Karpas-422 (cell line): ENCODE measurements at regions not wholly inside any gene's neighbourhood (a gene's known extent, or its start where the extent isn't known, plus 50 kb on each side); places are given as distances from the start of the nearest gene placed in this dataset.

Experiments
- DNase-seq: peaks from one replicate; pipeline ENCODE4 v3.0.0-alpha.2; 2015
- H2AFZ ChIP-seq: fragments of 200-600 bp; sonication (generic); 2 replicates; pipeline ENCODE4 v1.6.1; 2014; ENCODE audit warnings: antibody characterized with exemption, low read length, mixed read lengths
- H3K27ac ChIP-seq: fragments of 200-600 bp; sonication (generic); 2 replicates; pipeline ENCODE4 v1.5.1; 2014; ENCODE audit warnings: mild to moderate bottlenecking, low read length, moderate library complexity
- H3K27me3 ChIP-seq: fragments of 200-600 bp; sonication (generic); 2 replicates; pipeline ENCODE4 v1.6.1; 2014; ENCODE audit warnings: low read length, mixed read lengths
- H3K36me3 ChIP-seq: fragments of 200-600 bp; sonication (generic); 2 replicates; pipeline ENCODE4 v1.6.1; 2014; ENCODE audit warnings: low read length, mixed read lengths; ENCODE audit not compliant: insufficient read depth
- H3K4me1 ChIP-seq: fragments of 200-600 bp; sonication (generic); 2 replicates; pipeline ENCODE4 v1.6.1; 2014; ENCODE audit warnings: mild to moderate bottlenecking, low read length, mixed read lengths
- H3K4me2 ChIP-seq: fragments of 200-600 bp; sonication (generic); 2 replicates; pipeline ENCODE4 v1.6.1; 2014; ENCODE audit warnings: low read length, low read depth, mild to moderate bottlenecking; ENCODE audit not compliant: poor library complexity, severe bottlenecking
- H3K4me3 ChIP-seq: fragments of 200-600 bp; sonication (generic); 2 replicates; pipeline ENCODE4 v1.5.1; 2014; ENCODE audit warnings: mild to moderate bottlenecking, antibody characterized with exemption, low read length, mixed read lengths
- H3K79me2 ChIP-seq: fragments of 200-600 bp; sonication (generic); 2 replicates; pipeline ENCODE4 v1.6.1; 2014; ENCODE audit warnings: mild to moderate bottlenecking, low read length, mixed read lengths
- H3K9ac ChIP-seq: fragments of 200-600 bp; sonication (generic); 2 replicates; pipeline ENCODE4 v1.6.0; 2014; ENCODE audit warnings: low read length
- H3K9me2 ChIP-seq: fragments of 200-600 bp; sonication (generic), shearing (Covaris generic); replicated peaks from 2 replicates; pipeline ENCODE4 v1.6.0; 2014; ENCODE audit warnings: mild to moderate bottlenecking, low read length, moderate library complexity; ENCODE audit not compliant: insufficient read depth
- H3K9me3 ChIP-seq: fragments of 300-700, 200-600 bp; sonication (generic); 2 replicates; pipeline ENCODE4 v1.6.1; 2014; ENCODE audit warnings: low read length, mixed read lengths
- H4K20me1 ChIP-seq: fragments of 200-600 bp; sonication (generic); 2 replicates; pipeline ENCODE4 v1.6.1; 2014; ENCODE audit warnings: mild to moderate bottlenecking, antibody characterized with exemption, low read length, low read depth; ENCODE audit not compliant: insufficient read depth

GRCh38 chr2:239714116-239714515, 311.0 kb downstream of the NDUFA10 start:
- Histone ChIP-seq H3K4me1 (no peaks in the 10 kb centered on the region), H3K4me2 (no peak overlapping the region), H3K9me2 (no peaks in the 10 kb centered on the region), H3K9me3 (no peaks in the 10 kb centered on the region), H2AFZ (no peak overlapping the region), H3K79me2 (no peaks in the 10 kb centered on the region), H3K4me3 (no peak overlapping the region), H3K9ac (no peak overlapping the region), H3K36me3 (no peaks in the 10 kb centered on the region), H4K20me1 (no peaks in the 10 kb centered on the region), H3K27me3 (no peaks in the 10 kb centered on the region), H3K27ac (no peak overlapping the region)
- no peak for DNase-seq

DNA sequence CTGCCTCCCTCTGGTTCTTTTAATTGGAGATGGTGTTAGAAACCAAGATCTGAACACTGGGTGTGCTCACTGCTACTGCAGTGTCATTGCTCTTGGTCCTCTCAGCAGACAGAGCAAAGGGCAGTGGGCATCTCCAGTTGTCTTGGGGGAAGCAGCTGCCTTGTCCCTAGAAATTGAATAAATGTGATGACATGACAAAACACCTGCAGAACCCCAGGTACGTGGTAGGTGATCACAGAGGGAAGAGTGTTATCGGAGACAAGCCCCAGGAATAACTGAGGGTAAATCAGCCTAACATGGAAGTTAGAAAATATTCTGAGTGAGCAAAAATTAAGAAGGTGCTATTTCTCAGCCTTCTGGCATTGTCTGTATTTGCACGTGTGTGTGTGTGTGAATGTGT, 311.9 kb upstream of the HDAC4 start:
- H3K36me3 ChIP-seq = no peaks in the 10 kb centered on the region
- H3K4me1 ChIP-seq = no peaks in the 10 kb centered on the region

GRCh38 chr2:239711911-239712570, 311.2 kb upstream of the HDAC4 start:
- Histone ChIP-seq H3K9me3 (no peaks in the 10 kb centered on the region), H3K79me2 (no peaks in the 10 kb centered on the region), H3K4me3 (no peak overlapping the region), H3K27me3 (no peaks in the 10 kb centered on the region), H2AFZ (no peak overlapping the region), H4K20me1 (no peaks in the 10 kb centered on the region), H3K27ac (no peak overlapping the region), H3K36me3 (no peaks in the 10 kb centered on the region), H3K9me2 (no peaks in the 10 kb centered on the region), H3K9ac (no peak overlapping the region), H3K4me1 (no peaks in the 10 kb centered on the region), H3K4me2 (no peak overlapping the region)
- no peak for DNase-seq

More for the DNA sequence above, 311.9 kb upstream of the HDAC4 start:
- Histone ChIP-seq H3K4me3 (no peak overlapping the region), H2AFZ (no peak overlapping the region), H3K27me3 (no peaks in the 10 kb centered on the region), H3K79me2 (no peaks in the 10 kb centered on the region), H3K9ac (no peak overlapping the region), H3K4me2 (no peak overlapping the region), H3K9me3 (no peaks in the 10 kb centered on the region), H4K20me1 (no peaks in the 10 kb centered on the region), H3K9me2 (no peaks in the 10 kb centered on the region), H3K27ac (no peak overlapping the region)
- DNase-seq = no peak

GRCh38 chr2:239710953-239711861, 310.4 kb upstream of the HDAC4 start:
- Histone ChIP-seq H3K36me3 (no peaks in the 10 kb centered on the region), H3K9me2 (no peaks in the 10 kb centered on the region), H3K4me3 (no peak overlapping the region)

DNA sequence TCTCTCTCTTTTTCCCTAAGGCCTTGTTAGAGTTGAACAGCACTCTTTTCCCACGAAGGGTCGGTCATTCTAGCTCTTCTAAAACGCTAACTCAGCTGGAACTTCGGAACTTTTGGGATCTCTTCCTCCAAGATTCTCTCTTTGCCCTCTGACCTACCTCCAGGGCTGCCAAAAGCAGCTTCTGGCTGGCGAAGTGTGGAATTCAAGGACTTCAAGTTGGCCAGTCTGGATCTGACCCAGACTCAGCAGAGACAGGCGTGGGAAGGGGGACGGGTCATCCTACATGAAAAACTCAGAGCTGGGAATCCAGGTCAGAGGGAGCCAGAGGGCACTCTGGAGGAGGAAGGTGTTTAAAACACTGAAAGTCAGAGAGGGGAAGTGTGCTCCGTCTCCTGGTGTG, 305.5 kb upstream of the HDAC4 start:
- Histone ChIP-seq H2AFZ (no peak overlapping the region), H3K27me3 (no peaks in the 10 kb centered on the region), H3K9ac (no peak overlapping the region), H3K9me2 (no peaks in the 10 kb centered on the region), H3K4me1 (no peaks in the 10 kb centered on the region), H3K27ac (no peak overlapping the region), H3K4me2 (no peak overlapping the region), H3K9me3 (no peaks in the 10 kb centered on the region), H3K79me2 (no peaks in the 10 kb centered on the region), H4K20me1 (no peaks in the 10 kb centered on the region), H3K4me3 (no peak overlapping the region), H3K36me3 (no peaks in the 10 kb centered on the region)
- no peak for DNase-seq

More at GRCh38 chr2:239710953-239711861, 310.4 kb upstream of the HDAC4 start:
- H3K4me1 ChIP-seq = no peaks in the 10 kb centered on the region
- no peak overlapping the region for H3K27ac ChIP-seq
- no peaks in the 10 kb centered on the region for H3K27me3 ChIP-seq
- no peak overlapping the region for H2AFZ ChIP-seq
- no peaks in the 10 kb centered on the region for H3K9me3 ChIP-seq
- H3K9ac ChIP-seq = no peak overlapping the region
- H3K79me2 ChIP-seq = no peaks in the 10 kb centered on the region
- no peaks in the 10 kb centered on the region for H4K20me1 ChIP-seq
- H3K4me2 ChIP-seq = no peak overlapping the region
- DNase-seq = no peak

- Histone ChIP-seq H3K79me2 (no peaks in the 10 kb centered on the region), H3K9me3 (no peaks in the 10 kb centered on the region), H3K27me3 (no peaks in the 10 kb centered on the region), H3K4me3 (no peak overlapping the region), H2AFZ (no peak overlapping the region), H4K20me1 (no peaks in the 10 kb centered on the region), H3K9me2 (no peaks in the 10 kb centered on the region), H3K27ac (no peak overlapping the region), H3K9ac (no peak overlapping the region), H3K4me1 (no peaks in the 10 kb centered on the region), H3K36me3 (no peaks in the 10 kb centered on the region), H3K4me2 (no peak overlapping the region)
- no peak for DNase-seq
These were observed 303.9 kb upstream of the HDAC4 start for GRCh38 chr2:239704737-239705136.

- no peak overlapping the region for H2AFZ ChIP-seq
- H3K4me3 ChIP-seq = no peak overlapping the region
- H3K9me3 ChIP-seq = no peaks in the 10 kb centered on the region
- no peak overlapping the region for H3K4me2 ChIP-seq
- H3K79me2 ChIP-seq = no peaks in the 10 kb centered on the region
- no peak overlapping the region for H3K27ac ChIP-seq
- no peaks in the 10 kb centered on the region for H3K27me3 ChIP-seq
- no peak overlapping the region for H3K9ac ChIP-seq
- no peaks in the 10 kb centered on the region for H4K20me1 ChIP-seq
- H3K9me2 ChIP-seq = no peaks in the 10 kb centered on the region
- DNase-seq = no peak
- H3K4me1 ChIP-seq = no peaks in the 10 kb centered on the region
- no peaks in the 10 kb centered on the region for H3K36me3 ChIP-seq
These were observed 303.0 kb upstream of the HDAC4 start for GRCh38 chr2:239703834-239704233.

- Histone ChIP-seq H3K27ac (no peak overlapping the region), H3K4me1 (no peaks in the 10 kb centered on the region), H3K4me3 (no peak overlapping the region), H4K20me1 (no peaks in the 10 kb centered on the region), H3K36me3 (no peaks in the 10 kb centered on the region), H3K27me3 (no peaks in the 10 kb centered on the region), H3K4me2 (no peak overlapping the region), H3K79me2 (no peaks in the 10 kb centered on the region), H2AFZ (no peak overlapping the region), H3K9me2 (no peaks in the 10 kb centered on the region), H3K9me3 (no peaks in the 10 kb centered on the region), H3K9ac (no peak overlapping the region)
- DNase-seq = no peak
These were observed 300.0 kb upstream of the HDAC4 start for GRCh38 chr2:239700686-239701345.
